ENCODE measurements at regions not wholly inside any gene's neighbourhood (a gene's known extent, or its start where the extent isn't known, plus 50 kb on each side); places are given as distances from the start of the nearest gene placed in this dataset.

- Mint-ChIP-seq H3K4me1 (no peaks in the 10 kb centered on the region), H3K27me3 (peaks cover 4% of the 10 kb centered on the region), H3K9me3 (no peaks in the 10 kb centered on the region), H3K27ac (no peak overlapping the region), H3K36me3 (no peaks in the 10 kb centered on the region), H3K4me3 (no peak overlapping the region)
Observed at GRCh38 chr18:77784759-77785379, 535.2 kb downstream of the GALR1 start.

DNA sequence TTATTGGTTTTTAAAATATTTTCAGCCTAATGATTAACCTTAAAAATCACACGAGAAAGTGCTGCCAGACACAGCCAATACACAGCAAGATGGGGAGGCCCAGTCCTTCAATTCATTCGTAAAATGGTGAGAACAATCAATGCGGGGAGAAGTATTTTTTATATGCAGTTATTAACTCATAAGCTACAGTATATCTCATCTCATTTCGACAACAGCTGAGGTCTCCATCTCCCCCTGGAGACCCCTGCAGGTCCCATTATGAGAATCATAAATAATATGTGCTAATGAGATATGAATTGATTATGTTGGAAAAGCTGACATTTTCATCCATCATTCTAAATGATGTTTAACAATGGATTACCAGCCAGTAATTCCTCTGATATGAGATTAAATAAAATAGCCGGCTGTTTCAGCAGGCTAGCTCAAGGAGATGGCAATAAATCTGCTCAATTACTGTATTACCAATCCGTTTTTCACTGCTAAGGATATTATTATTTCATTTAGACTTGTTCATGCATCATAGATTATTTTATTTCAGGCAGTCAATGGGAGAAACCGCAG is 535.8 kb downstream of the GALR1 start:
- H3K36me3 Mint-ChIP-seq, result no peaks in the 10 kb centered on the region
- H3K9me3 Mint-ChIP-seq, result no peaks in the 10 kb centered on the region
- no peak overlapping the region for H3K4me3 Mint-ChIP-seq
- H3K4me1 Mint-ChIP-seq, result no peaks in the 10 kb centered on the region
- H3K27ac Mint-ChIP-seq, result no peak overlapping the region
- peaks cover 4% of the 10 kb centered on the region for H3K27me3 Mint-ChIP-seq

DNA sequence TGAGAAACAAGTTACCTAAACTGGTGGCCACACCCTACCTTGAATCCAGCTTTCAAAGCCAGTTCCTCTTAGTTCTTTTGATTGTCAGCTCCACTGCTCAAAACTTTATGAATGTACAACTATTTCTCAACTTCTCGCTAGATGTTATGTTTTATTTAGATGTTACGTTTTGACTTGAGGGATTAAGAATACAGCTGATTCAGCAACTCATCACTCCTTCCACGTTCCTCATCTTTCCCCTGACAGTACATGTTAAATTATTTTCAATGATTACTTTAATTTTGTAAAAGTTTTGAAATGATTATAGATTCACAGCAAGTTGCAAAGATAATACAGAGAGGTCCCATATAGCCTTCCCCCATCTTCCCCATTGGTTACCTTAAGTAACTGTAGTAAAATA is 553.4 kb downstream of the GALR1 start:
- H3K27me3 Mint-ChIP-seq, result no peaks in the 10 kb centered on the region
- no peak overlapping the region for H3K4me3 Mint-ChIP-seq
- no peaks in the 10 kb centered on the region for H3K4me1 Mint-ChIP-seq
- no peaks in the 10 kb centered on the region for H3K36me3 Mint-ChIP-seq
- peaks cover 13% of the 10 kb centered on the region for H3K9me3 Mint-ChIP-seq
- H3K27ac Mint-ChIP-seq, result no peak overlapping the region

GRCh38 chr18:77804382-77804781 is 554.7 kb downstream of the GALR1 start:
- H3K27me3 Mint-ChIP-seq, result peaks cover 5% of the 10 kb centered on the region
- H3K9me3 Mint-ChIP-seq, result peaks cover 9% of the 10 kb centered on the region
- no peaks in the 10 kb centered on the region for H3K4me1 Mint-ChIP-seq
- no peak overlapping the region for H3K4me3 Mint-ChIP-seq
- no peak overlapping the region for H3K27ac Mint-ChIP-seq
- no peaks in the 10 kb centered on the region for H3K36me3 Mint-ChIP-seq

DNA sequence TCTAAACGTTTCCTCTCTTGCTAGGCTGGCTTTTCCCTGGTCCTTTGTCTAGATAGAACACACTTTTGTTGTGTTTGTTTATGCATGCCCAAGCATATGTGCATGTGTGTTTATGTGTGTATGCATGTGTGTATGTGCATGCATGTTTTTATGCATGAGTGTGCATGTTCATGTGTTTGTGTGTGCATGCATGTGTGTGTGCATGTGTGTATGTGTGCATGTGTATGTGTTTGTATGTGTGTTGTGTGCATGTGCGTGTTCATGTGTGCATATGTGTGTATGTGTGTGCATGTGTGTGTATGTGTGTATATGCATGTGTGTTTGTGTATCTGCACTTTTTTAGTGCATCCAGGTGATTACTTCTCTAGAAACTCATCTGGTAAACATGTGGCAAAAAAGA is 558.0 kb downstream of the GALR1 start:
- H3K9me3 Mint-ChIP-seq, result peaks cover 9% of the 10 kb centered on the region

GRCh38 chr18:77811503-77811902 is 561.9 kb downstream of the GALR1 start:
- no peaks in the 10 kb centered on the region for H3K4me1 Mint-ChIP-seq
- H3K4me3 Mint-ChIP-seq, result no peak overlapping the region
- peaks cover 7% of the 10 kb centered on the region for H3K27me3 Mint-ChIP-seq
- H3K27ac Mint-ChIP-seq, result no peak overlapping the region
- peaks cover 4% of the 10 kb centered on the region for H3K9me3 Mint-ChIP-seq
- no peaks in the 10 kb centered on the region for H3K36me3 Mint-ChIP-seq

More for the DNA sequence above, 558.0 kb downstream of the GALR1 start:
- H3K27me3 Mint-ChIP-seq, result peaks cover 7% of the 10 kb centered on the region
- no peak overlapping the region for H3K27ac Mint-ChIP-seq
- no peaks in the 10 kb centered on the region for H3K36me3 Mint-ChIP-seq
- no peaks in the 10 kb centered on the region for H3K4me1 Mint-ChIP-seq
- no peak overlapping the region for H3K4me3 Mint-ChIP-seq

DNA sequence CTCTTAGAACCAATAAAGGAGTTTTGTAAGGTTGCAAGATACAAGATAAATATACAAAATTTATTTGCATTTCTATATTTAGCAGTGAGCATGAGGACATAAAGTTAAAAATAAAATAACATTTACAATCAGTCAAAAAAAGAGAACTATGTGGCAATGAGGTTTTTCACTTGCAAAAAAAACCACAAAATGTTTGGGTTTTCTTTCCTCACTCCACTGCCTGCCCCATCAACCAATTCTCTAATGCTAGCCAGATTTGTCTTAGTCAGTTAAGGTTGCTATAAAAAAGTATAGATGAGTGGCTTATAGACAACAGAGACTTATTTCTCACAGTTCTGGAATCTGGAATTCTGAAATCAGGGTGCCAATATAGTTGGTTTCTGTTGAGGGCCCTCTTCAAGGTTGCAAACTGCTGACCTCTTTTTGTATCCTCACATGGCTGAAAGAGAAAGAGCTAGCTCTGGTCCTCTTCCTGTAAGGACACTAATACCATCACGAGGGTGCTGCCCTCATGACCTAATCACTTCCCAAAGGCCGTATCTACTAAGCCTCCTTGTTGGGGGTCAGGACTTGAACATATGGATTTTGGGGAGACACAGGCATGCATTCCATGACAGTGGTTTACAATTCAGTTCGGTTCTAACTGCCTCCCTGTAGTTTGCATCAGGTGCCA is 566.2 kb downstream of the GALR1 start:
- Mint-ChIP-seq H3K4me1 (no peaks in the 10 kb centered on the region), H3K4me3 (no peak overlapping the region), H3K36me3 (no peaks in the 10 kb centered on the region), H3K27me3 (peaks cover 7% of the 10 kb centered on the region), H3K9me3 (peaks cover 4% of the 10 kb centered on the region), H3K27ac (no peak overlapping the region)

DNA sequence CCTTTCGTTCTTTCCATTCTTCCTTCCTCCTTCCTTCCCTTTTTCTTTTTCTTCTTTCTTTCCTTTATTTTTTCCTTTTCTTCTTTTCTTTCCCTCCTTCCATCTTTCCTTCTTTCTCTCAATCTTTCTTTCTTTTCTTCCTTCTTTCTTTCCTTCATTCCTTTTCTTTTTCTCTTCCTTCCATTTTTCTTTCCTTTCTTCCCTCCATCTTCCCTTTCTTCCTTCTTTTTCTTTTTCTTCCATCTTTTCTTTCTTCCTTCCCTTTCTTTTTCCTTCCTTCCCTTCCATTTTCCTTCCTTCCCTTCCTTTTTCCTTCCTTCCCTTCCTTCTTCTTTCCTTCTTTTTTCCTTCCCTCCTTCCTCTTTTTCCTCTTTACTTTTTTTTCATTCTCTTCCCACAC is 568.7 kb downstream of the GALR1 start:
- no peak overlapping the region for H3K27ac Mint-ChIP-seq
- H3K27me3 Mint-ChIP-seq, result peaks cover 10% of the 10 kb centered on the region
- peaks cover 4% of the 10 kb centered on the region for H3K9me3 Mint-ChIP-seq
- no peak overlapping the region for H3K4me3 Mint-ChIP-seq
- H3K36me3 Mint-ChIP-seq, result no peaks in the 10 kb centered on the region
- H3K4me1 Mint-ChIP-seq, result no peaks in the 10 kb centered on the region

DNA sequence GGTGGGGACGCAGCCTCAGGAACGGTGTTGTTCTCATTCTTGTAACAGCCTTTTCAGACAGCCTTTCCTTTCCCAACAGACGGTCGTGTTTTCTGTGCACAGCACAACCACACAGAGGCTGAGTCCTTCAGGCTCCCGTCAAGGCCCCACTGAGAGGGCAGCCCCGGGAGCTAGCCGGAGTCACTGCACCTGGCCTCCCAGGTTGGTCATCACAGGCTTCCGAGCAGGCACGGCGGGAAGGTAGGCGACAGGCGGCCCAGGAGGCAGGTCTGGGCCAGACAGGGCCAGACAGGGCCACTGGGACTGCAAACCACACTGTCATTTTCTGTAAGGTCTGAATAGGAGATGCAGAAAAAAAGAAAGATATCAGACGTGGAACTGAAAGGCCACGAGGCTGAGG is 570.8 kb downstream of the GALR1 start:
- Mint-ChIP-seq H3K36me3 (no peaks in the 10 kb centered on the region), H3K27ac (no peak overlapping the region), H3K4me1 (no peaks in the 10 kb centered on the region), H3K4me3 (no peak overlapping the region), H3K27me3 (peaks cover 10% of the 10 kb centered on the region), H3K9me3 (peaks cover 4% of the 10 kb centered on the region)

DNA sequence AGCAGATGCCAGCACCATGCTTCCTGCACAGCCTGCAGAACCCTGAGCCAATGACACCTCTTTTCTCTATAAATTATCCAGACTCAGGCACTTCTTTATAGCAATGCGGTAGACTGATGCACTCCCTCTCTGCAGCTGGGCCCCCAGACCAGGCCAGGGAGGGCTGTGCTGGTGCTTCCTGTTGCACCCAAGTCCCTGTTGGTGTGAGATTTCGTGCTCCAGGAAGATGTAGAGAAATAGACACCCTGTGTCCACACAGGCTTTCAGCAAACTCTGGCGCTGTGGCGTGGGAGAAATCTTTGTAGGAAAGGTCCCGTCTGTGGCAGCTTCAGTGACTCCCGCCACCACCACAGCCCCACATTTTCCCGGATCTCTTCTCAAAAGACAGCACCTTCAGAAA is 572.2 kb downstream of the GALR1 start:
- H3K36me3 Mint-ChIP-seq, result no peaks in the 10 kb centered on the region
- no peak overlapping the region for H3K27ac Mint-ChIP-seq
- H3K27me3 Mint-ChIP-seq, result peaks cover 10% of the 10 kb centered on the region
- H3K4me1 Mint-ChIP-seq, result no peaks in the 10 kb centered on the region
- H3K4me3 Mint-ChIP-seq, result no peak overlapping the region
- H3K9me3 Mint-ChIP-seq, result peaks cover 4% of the 10 kb centered on the region

DNA sequence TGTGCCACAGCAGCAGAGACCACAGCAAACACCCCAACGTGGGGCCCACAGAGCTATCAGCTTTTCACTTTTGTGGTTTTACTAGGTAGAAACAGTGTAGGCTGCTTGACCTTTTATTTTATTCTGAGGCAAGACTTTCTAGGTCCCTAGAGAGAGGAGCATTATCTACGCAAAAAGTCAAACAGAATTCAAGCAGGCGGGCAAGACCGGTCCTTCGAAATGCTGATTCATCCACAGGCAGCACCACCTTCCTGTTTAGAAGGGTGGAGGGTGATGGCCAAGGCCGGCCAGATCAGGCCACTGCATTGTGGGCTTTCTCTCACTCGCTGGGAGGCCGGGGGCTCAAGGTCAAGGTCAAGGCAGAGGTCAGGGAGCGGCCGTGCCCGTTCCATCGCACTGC is 573.0 kb downstream of the GALR1 start:
- no peak overlapping the region for H3K27ac Mint-ChIP-seq
- no peaks in the 10 kb centered on the region for H3K4me1 Mint-ChIP-seq
- no peak overlapping the region for H3K4me3 Mint-ChIP-seq
- H3K9me3 Mint-ChIP-seq, result peaks cover 3% of the 10 kb centered on the region
- peaks cover 10% of the 10 kb centered on the region for H3K27me3 Mint-ChIP-seq
- no peaks in the 10 kb centered on the region for H3K36me3 Mint-ChIP-seq

DNA sequence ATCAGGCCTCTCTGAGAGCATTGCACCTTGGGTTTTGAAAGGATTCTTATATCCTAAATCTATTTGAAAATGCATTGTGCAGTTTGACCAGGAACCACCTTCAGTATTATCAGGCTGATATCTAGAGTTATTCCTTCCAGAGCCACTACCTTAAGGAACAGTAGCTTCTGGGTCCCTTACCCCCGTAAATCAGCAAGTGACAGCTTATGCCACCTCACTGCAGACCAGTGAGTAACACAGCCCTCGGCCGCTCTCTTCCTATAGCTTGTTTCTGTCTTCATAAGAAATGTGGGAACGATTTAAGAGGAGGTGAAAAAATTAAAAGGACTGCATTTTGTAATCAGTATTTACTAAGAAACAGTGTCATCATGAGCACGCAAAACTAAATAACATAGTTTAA is 584.2 kb downstream of the GALR1 start:
- Mint-ChIP-seq H3K36me3 (no peaks in the 10 kb centered on the region), H3K27ac (no peak overlapping the region), H3K4me3 (no peak overlapping the region), H3K27me3 (no peaks in the 10 kb centered on the region), H3K9me3 (no peaks in the 10 kb centered on the region), H3K4me1 (no peaks in the 10 kb centered on the region)

- Mint-ChIP-seq H3K27ac (no peak overlapping the region), H3K9me3 (no peaks in the 10 kb centered on the region), H3K36me3 (no peaks in the 10 kb centered on the region), H3K27me3 (peaks cover 10% of the 10 kb centered on the region), H3K4me1 (no peaks in the 10 kb centered on the region), H3K4me3 (no peak overlapping the region)
Observed at GRCh38 chr18:77851802-77852201, 602.2 kb downstream of the GALR1 start.

DNA sequence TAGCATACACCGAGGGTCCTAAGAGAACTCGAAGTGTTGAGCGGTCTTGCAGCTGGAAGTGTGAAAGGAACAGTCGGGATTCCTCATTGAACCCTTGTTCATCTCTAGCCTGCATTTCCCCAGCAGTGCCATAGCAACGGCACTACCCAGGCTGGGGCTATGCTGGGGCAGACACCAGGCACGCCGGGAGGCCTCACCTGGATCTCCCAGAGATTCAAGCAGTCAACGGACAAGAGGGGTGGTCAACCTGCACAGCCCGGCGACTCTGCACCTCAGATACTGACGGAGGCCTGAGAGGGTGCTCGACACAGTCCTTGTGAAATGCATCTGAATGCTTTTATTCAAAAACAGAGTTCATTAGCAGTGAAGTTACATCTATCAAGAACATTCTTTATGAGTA is 604.2 kb downstream of the GALR1 start:
- no peaks in the 10 kb centered on the region for H3K9me3 Mint-ChIP-seq
- H3K4me3 Mint-ChIP-seq, result no peak overlapping the region
- peaks cover 10% of the 10 kb centered on the region for H3K27me3 Mint-ChIP-seq
- H3K27ac Mint-ChIP-seq, result no peak overlapping the region
- H3K36me3 Mint-ChIP-seq, result no peaks in the 10 kb centered on the region
- no peaks in the 10 kb centered on the region for H3K4me1 Mint-ChIP-seq

DNA sequence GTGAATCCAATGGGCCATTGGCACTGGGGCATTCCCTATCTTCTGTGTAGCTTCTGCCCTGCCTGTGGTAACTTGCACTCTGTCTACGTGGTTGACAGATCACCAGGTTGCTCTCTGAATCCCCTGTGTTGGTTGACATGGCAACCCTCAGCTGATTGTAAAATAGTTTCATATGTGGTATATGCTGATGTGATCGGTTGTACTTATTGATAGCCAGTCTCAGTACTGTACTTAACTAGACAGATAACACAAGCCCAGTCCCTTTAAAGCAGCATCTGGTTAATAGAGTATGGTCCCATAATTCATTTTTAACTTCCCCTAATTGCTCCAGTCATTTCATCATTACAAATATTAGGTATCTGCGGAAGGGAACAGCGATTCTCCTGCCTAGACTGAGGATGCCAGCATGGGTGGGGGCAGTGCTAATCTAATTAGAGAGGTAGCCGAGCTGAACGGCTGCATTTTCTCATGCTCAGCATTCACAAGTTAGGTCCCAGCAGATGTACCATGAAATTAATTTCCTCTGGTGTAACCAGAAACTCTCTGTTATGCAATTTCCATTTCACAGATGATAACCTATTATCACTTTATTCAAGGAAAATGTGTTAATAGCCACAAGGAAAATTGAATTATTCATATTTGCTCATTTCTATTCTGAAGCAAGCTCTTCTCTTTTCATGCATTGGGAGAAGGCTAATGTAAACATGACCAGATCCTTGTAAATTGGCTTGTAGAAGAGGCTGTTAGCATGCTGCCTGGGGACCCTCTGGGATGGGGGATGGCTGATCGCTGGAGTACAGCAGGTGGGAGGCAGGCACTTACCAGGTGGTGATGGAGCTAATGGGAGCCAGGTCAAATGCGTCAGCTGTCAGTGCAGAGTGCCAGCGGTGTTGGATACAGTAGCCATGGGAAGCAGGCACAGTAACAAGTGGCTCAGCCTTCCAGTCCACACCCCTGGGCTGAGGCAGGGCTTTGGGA is 608.3 kb downstream of the GALR1 start:
- no peaks in the 10 kb centered on the region for H3K27me3 Mint-ChIP-seq
- peaks cover 5% of the 10 kb centered on the region for H3K9me3 Mint-ChIP-seq
- H3K4me1 Mint-ChIP-seq, result no peaks in the 10 kb centered on the region
- H3K4me3 Mint-ChIP-seq, result no peak overlapping the region
- no peaks in the 10 kb centered on the region for H3K36me3 Mint-ChIP-seq
- H3K27ac Mint-ChIP-seq, result no peak overlapping the region

DNA sequence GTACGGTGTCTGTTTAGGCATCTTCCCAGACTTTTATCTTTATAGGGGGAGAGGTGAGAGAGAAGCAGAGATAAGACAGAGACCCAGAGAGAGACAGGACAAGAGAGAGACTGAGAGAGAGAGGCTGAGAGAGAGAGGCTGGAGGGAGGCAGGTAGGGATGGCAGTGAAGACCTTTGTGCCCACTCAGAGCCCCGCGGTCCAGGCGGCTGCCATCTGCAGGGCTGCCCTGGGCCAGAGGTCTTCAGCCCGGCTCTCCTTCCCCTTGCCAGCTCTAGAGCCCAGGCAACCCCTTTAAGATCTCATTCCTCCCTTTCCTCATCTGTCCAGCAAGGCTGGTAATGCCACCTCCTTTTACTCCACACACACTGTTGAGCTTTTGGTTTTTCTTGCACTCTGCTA is 610.0 kb downstream of the GALR1 start:
- H3K4me3 Mint-ChIP-seq, result no peak overlapping the region
- no peaks in the 10 kb centered on the region for H3K27me3 Mint-ChIP-seq
- no peaks in the 10 kb centered on the region for H3K4me1 Mint-ChIP-seq
- peaks cover 5% of the 10 kb centered on the region for H3K9me3 Mint-ChIP-seq
- H3K27ac Mint-ChIP-seq, result no peak overlapping the region
- H3K36me3 Mint-ChIP-seq, result no peaks in the 10 kb centered on the region

Measured in activated naive CD4-positive, alpha-beta T cell treated with anti-CD3 and anti-CD28 coated beads, Interleukin-2, amount 50 U/mL, for 24 hours (primary cell).